Activated naive CD4-positive, alpha-beta T cell treated with anti-CD3 and anti-CD28 coated beads for 36 hours (primary cell): ENCODE measurements at regions not wholly inside any gene's neighbourhood (a gene's known extent, or its start where the extent isn't known, plus 50 kb on each side); places are given as distances from the start of the nearest gene placed in this dataset.

Experiments used
- CTCF ChIA-PET: fragments of 350-600 bp; sonication (Branson Sonifier 250); formaldehyde crosslinking; loops from one replicate; lab custom pipeline; 2021; ENCODE audit warnings: antibody characterized with exemption; lab: Charles Lee
- DNase-seq: peaks from one replicate; pipeline ENCODE4 v3.0.0-alpha.2; 2020
- H3K27ac Mint-ChIP-seq: one replicate; pipeline ENCODE4 v1.8.0; 2021; ENCODE audit warnings: mild to moderate bottlenecking, mixed read lengths
- H3K27me3 Mint-ChIP-seq: one replicate; pipeline ENCODE4 v1.8.0; 2021; ENCODE audit warnings: low read depth, mixed read lengths
- H3K36me3 Mint-ChIP-seq: one replicate; pipeline ENCODE4 v1.8.0; 2021; ENCODE audit warnings: low read depth, mixed read lengths
- H3K4me1 Mint-ChIP-seq: one replicate; pipeline ENCODE4 v1.8.0; 2021; ENCODE audit warnings: low read depth, mixed read lengths
- H3K4me3 Mint-ChIP-seq: one replicate; pipeline ENCODE4 v1.8.0; 2021; ENCODE audit warnings: mild to moderate bottlenecking, moderate library complexity, mixed read lengths
- H3K9me3 Mint-ChIP-seq: one replicate; pipeline ENCODE4 v1.8.0; 2021; ENCODE audit warnings: mixed read lengths
- intact Hi-C: fragments of 100-400 bp; cut with micrococcal nuclease; formaldehyde crosslinking; loops from one replicate; pipeline ENCODE4 v1.15.1; 2023

DNA sequence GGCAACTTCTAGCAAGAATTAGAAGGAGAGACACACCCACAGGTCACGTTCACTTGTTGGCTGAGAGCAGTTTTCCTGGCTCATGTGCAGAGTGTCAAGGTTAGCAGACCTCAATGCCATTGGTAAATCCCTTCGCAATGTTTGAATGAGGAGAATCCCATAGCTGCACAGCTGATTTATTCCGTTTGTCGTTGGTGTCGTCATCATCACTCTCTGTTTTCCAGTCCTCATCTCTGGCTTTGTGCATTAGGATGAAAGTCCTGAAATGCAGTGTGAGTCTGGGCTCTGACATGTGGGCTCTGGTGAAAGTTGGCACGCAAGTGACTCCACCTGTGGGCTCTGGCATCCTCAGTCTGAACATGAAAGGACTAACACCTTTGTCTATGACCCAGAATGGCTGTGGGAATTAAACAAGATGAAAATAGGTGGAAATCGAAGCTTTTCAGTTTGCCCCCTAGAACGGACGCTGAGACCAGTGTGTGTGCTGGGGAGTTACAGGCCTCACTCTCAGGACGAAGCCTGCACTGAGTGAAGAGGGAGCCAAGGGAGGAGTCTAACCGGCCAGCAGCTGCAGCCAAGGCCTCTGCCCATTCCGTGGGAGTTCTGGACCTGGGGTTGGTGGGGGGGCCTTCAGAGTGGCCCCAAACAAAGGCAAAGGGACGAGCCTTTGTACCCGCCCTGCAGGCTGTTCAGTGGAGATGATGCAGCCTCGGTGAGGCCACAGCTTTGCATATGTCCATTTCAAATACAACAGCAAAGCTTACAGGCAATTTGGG, 74.8 kb upstream of the ZNF516 start:
- Mint-ChIP-seq H3K4me3 (no peak overlapping the region), H3K9me3 (no peaks in the 10 kb centered on the region), H3K36me3 (no peaks in the 10 kb centered on the region), H3K27ac (no peak overlapping the region), H3K27me3 (peaks cover 9% of the 10 kb centered on the region), H3K4me1 (peaks cover 5% of the 10 kb centered on the region)
- intact Hi-C loops: no loop called here
- CTCF ChIA-PET: no interaction called here
- DNase-seq: no peak

GRCh38 chr18:76568731-76569130, 73.7 kb upstream of the ZNF516 start:
- peaks cover 5% of the 10 kb centered on the region for H3K4me1 Mint-ChIP-seq
- CTCF ChIA-PET: no interaction called here
- no peaks in the 10 kb centered on the region for H3K9me3 Mint-ChIP-seq
- H3K27ac Mint-ChIP-seq: no peak overlapping the region
- H3K27me3 Mint-ChIP-seq: peaks cover 13% of the 10 kb centered on the region
- no peaks in the 10 kb centered on the region for H3K36me3 Mint-ChIP-seq
- intact Hi-C loops: no loop called here
- no peak for DNase-seq
- H3K4me3 Mint-ChIP-seq: no peak overlapping the region

- CTCF ChIA-PET: interaction anchor here (0.7 kb wide), 1 partner anchor 48 kb away, joined by 3 read pairs; no protein-coding TSS in a partner anchor
- no peak overlapping the region for H3K4me3 Mint-ChIP-seq
- intact Hi-C loops: no loop called here
- no peaks in the 10 kb centered on the region for H3K9me3 Mint-ChIP-seq
- peaks cover 16% of the 10 kb centered on the region for H3K27me3 Mint-ChIP-seq
- DNase-seq: no peak
- H3K4me1 Mint-ChIP-seq: peaks cover 5% of the 10 kb centered on the region
- no peak overlapping the region for H3K27ac Mint-ChIP-seq
- H3K36me3 Mint-ChIP-seq: no peaks in the 10 kb centered on the region
These were observed 72.9 kb upstream of the ZNF516 start for GRCh38 chr18:76567835-76568445.

DNA sequence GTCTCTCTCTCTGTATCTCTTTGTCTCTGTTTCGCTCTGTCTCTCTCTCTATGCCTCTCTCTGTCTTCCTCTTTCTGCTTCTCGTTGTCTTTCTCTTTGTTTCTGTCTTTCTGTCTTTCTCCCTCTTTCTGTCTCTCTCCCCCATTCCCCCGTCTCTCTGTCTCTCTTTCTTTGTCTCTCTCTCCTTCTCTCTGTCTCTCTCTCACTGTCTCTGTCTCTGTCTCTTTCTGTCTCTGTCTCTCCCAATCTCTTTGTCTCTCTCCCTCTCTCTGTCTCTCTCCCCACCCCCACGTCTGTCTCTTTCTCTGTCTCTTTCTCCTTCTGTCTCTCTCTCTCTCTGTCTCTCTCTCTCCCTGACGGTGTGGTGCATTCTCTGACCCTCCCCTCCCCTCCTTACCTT, 71.9 kb upstream of the ZNF516 start:
- Mint-ChIP-seq H3K4me1 (peaks cover 5% of the 10 kb centered on the region), H3K9me3 (no peaks in the 10 kb centered on the region), H3K27ac (no peak overlapping the region), H3K36me3 (no peaks in the 10 kb centered on the region), H3K4me3 (no peak overlapping the region), H3K27me3 (peaks cover 19% of the 10 kb centered on the region)
- CTCF ChIA-PET: interaction anchor here (0.7 kb wide), 1 partner anchor 49 kb away, joined by 3 read pairs; no protein-coding TSS in a partner anchor
- no peak for DNase-seq
- intact Hi-C loops: no loop called here

DNA sequence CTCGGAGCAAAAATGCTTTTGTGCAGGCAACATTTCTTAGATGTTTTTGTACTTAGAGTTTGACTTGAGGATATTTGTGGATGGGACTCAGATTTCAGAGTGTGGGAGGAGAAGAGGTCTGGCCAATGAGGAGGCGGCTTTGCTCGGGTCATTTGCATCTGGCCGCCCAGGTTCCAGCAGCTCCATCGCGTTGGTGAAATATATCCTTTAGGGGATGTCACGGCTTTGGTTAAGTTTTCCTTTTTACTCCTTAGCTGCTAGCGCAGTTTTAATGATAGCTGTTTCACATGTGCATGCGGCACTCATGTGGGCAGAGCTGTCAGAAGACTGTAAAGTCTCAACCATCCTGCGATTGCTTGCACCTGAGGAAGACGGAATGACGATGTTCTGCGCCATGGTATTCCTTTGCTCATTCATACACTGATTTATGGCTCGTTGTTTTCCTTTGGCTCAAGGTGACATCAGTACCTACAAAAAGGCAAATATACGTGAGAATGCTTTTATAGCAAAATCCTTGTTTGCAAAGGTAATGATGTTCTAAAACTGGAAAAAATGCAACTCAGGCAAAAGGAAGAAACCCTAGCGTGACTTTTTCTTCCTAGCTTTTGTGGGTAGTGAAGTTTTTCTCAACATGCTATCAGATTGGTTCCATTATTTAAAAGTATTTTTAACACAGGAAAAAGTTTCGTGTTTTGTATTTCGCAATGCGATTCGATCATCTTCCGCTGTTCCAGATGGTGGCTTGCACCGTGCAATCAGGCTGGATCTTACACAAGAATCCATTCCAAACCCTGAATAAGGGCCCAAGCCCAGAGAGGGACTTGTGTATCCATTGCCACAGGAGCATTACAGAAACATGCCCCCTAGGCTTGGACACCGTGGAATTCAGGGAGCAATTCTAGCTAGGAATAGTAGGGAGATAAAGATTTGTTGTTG, 70.5 kb upstream of the ZNF516 start:
- no peak overlapping the region for H3K27ac Mint-ChIP-seq
- no peaks in the 10 kb centered on the region for H3K9me3 Mint-ChIP-seq
- CTCF ChIA-PET: no interaction called here
- peaks cover 5% of the 10 kb centered on the region for H3K4me1 Mint-ChIP-seq
- peaks cover 19% of the 10 kb centered on the region for H3K27me3 Mint-ChIP-seq
- DNase-seq: no peak
- no peaks in the 10 kb centered on the region for H3K36me3 Mint-ChIP-seq
- intact Hi-C loops: no loop called here
- H3K4me3 Mint-ChIP-seq: no peak overlapping the region

- no peaks in the 10 kb centered on the region for H3K9me3 Mint-ChIP-seq
- H3K27me3 Mint-ChIP-seq: peaks cover 19% of the 10 kb centered on the region
- CTCF ChIA-PET: no interaction called here
- H3K36me3 Mint-ChIP-seq: no peaks in the 10 kb centered on the region
- peaks cover 5% of the 10 kb centered on the region for H3K4me1 Mint-ChIP-seq
- no peak for DNase-seq
- no peak overlapping the region for H3K27ac Mint-ChIP-seq
- H3K4me3 Mint-ChIP-seq: no peak overlapping the region
- intact Hi-C loops: no loop called here
These were observed 69.7 kb upstream of the ZNF516 start for GRCh38 chr18:76564655-76565237.

DNA sequence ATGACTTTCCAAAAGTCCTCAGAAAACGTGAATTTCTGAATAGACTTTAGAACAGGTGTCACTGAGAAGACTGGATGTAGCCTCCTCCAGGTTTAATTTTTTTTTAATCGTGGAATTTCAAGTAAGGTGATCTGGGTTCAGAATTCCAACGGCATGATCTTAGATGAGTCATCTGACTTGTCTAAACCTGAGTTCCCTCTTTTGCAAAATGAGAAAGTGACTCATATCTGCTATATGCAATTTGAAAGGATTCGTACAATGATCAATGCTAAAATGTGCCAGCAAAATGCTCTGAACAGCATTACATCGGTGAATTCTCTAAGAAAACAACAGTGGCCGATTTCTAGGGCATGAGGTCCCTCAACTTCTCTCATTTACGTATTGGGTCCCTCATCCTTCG, 69.1 kb upstream of the ZNF516 start:
- Mint-ChIP-seq H3K9me3 (no peaks in the 10 kb centered on the region), H3K4me1 (peaks cover 5% of the 10 kb centered on the region), H3K27ac (no peak overlapping the region), H3K36me3 (no peaks in the 10 kb centered on the region), H3K27me3 (peaks cover 19% of the 10 kb centered on the region), H3K4me3 (no peak overlapping the region)
- DNase-seq: no peak
- intact Hi-C loops: no loop called here
- CTCF ChIA-PET: no interaction called here

DNA sequence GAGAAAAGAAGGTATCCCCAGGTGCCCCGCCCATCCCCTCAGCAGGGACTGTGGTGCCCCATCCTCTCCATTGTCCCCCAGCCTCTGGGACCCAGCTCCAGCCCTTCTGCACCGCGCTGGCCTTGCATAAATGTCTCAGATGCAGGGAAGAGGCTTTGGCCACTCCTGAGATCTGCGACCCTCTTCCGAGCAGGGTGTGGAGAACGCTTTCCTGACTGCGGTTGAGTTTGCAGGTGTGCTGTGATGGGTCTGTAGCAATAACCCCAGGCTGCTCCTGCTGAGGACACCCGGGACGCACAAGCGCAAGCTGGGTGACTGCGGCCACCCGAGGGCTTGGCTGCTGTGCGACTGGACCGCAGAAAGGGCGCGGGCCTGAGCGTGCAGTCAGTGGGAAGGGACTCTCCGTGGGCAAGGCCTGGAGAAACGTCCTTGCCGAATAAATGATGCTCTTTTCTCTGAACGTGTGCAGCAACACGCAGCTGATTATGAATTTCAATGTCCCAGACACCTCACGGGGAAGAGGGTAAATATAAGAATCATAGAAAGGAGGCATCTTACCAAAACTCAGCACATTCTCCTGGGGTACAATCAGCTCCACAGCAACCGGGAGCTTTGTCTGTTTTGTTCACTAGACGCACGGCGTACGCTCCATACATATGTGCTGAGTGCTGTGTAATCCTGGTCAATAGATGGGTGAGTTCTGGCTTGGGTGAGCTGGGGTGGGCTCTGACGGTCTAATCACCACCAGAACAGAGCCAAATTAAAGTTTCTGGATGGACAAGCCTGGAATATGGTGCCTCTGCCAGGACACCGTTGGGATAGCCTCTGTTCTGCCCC, 67.5 kb upstream of the ZNF516 start:
- intact Hi-C loops: no loop called here
- H3K4me3 Mint-ChIP-seq: no peak overlapping the region
- no peak for DNase-seq
- H3K9me3 Mint-ChIP-seq: no peaks in the 10 kb centered on the region
- peaks cover 5% of the 10 kb centered on the region for H3K4me1 Mint-ChIP-seq
- no peak overlapping the region for H3K27ac Mint-ChIP-seq
- no peaks in the 10 kb centered on the region for H3K36me3 Mint-ChIP-seq
- H3K27me3 Mint-ChIP-seq: peaks cover 14% of the 10 kb centered on the region
- CTCF ChIA-PET: interaction anchor here (0.6 kb wide), 1 partner anchor 9 kb away, joined by 5 read pairs; no protein-coding TSS in a partner anchor

GRCh38 chr18:76558881-76559667, 64.0 kb upstream of the ZNF516 start:
- Mint-ChIP-seq H3K4me3 (no peak overlapping the region), H3K36me3 (no peaks in the 10 kb centered on the region), H3K4me1 (no peaks in the 10 kb centered on the region), H3K27ac (no peak overlapping the region), H3K9me3 (no peaks in the 10 kb centered on the region), H3K27me3 (peaks cover 7% of the 10 kb centered on the region)
- no peak for DNase-seq
- intact Hi-C loops: no loop called here
- CTCF ChIA-PET: no interaction called here

- H3K4me1 Mint-ChIP-seq: no peaks in the 10 kb centered on the region
- H3K27me3 Mint-ChIP-seq: no peaks in the 10 kb centered on the region
- no peak overlapping the region for H3K4me3 Mint-ChIP-seq
- CTCF ChIA-PET: no interaction called here
- no peak for DNase-seq
- intact Hi-C loops: no loop called here
- H3K27ac Mint-ChIP-seq: no peak overlapping the region
- H3K9me3 Mint-ChIP-seq: no peaks in the 10 kb centered on the region
- no peaks in the 10 kb centered on the region for H3K36me3 Mint-ChIP-seq
These were observed 62.1 kb upstream of the ZNF516 start for GRCh38 chr18:76557026-76557575.
